Glutamatergic neuron (in vitro differentiated cells): ENCODE measurements at regions not wholly inside any gene's neighbourhood (a gene's known extent, or its start where the extent isn't known, plus 50 kb on each side); places are given as distances from the start of the nearest gene placed in this dataset.
"Not testable (repeated sequence)": the region's sequence is repeated elsewhere in the genome, so short reads cannot be mapped to it uniquely, and the experiment has no call there.

ENCODE experiments used
- DNase-seq: peaks from one replicate; pipeline ENCODE4 v3.0.0; 2022
- H3K27ac Mint-ChIP-seq: one replicate; pipeline ENCODE4 v1.8.0; 2020; ENCODE audit warnings: mild to moderate bottlenecking, mixed read lengths, inconsistent platforms; ENCODE audit not compliant: unreplicated experiment
- H3K27me3 Mint-ChIP-seq: one replicate; pipeline ENCODE4 v1.8.0; 2020; ENCODE audit warnings: mild to moderate bottlenecking, moderate library complexity, mixed read lengths, inconsistent platforms; ENCODE audit not compliant: unreplicated experiment
- H3K36me3 Mint-ChIP-seq: one replicate; pipeline ENCODE4 v1.8.0; 2020; ENCODE audit warnings: mild to moderate bottlenecking, mixed read lengths, inconsistent platforms; ENCODE audit not compliant: unreplicated experiment
- H3K4me1 Mint-ChIP-seq: one replicate; pipeline ENCODE4 v1.8.0; 2020; ENCODE audit warnings: mild to moderate bottlenecking, low read depth, mixed read lengths, inconsistent platforms; ENCODE audit not compliant: unreplicated experiment
- H3K4me3 Mint-ChIP-seq: one replicate; pipeline ENCODE4 v1.8.0; 2020; ENCODE audit warnings: mild to moderate bottlenecking, mixed read lengths, inconsistent platforms; ENCODE audit not compliant: unreplicated experiment
- H3K9me3 Mint-ChIP-seq: one replicate; pipeline ENCODE4 v1.8.0; 2020; ENCODE audit warnings: mild to moderate bottlenecking, moderate library complexity, mixed read lengths, inconsistent platforms; ENCODE audit not compliant: unreplicated experiment
- CTCF ChIP-seq: fragments of 200-600 bp; sonication (generic); IDR thresholded peaks from one replicate; pipeline ENCODE4 v1.5.0; 2021; ENCODE audit not compliant: partially characterized antibody, unreplicated experiment

GRCh38 chr2:126981476-126981875, 82.8 kb downstream of the TEX51 start:
- Mint-ChIP-seq H3K27ac (no peak overlapping the region), H3K9me3 (no peaks in the 10 kb centered on the region), H3K4me1 (peaks cover 6% of the 10 kb centered on the region), H3K27me3 (no peaks in the 10 kb centered on the region), H3K36me3 (no peaks in the 10 kb centered on the region), H3K4me3 (no peak overlapping the region)
- no peak for DNase-seq
- no peak for TF ChIP-seq CTCF

DNA sequence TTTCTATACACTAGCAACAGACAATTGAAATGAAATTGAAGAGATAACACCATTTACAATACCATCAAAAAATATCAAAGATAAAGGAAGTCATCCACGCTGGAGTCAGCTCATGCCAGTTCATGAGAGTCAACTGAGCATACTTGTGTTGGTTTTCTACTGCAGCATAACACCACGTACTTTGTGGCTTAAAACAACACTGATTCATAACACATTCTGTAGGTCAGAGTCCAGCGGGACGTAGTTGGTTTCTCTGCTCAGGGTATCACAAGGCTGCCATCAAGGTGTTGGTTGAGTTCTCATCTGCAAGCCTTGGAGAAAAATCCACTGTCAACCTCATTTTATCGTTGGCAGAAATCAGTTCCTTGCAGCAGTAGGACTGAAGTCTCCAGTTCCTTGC, 84.2 kb downstream of the TEX51 start:
- TF ChIP-seq CTCF: no peak

DNA sequence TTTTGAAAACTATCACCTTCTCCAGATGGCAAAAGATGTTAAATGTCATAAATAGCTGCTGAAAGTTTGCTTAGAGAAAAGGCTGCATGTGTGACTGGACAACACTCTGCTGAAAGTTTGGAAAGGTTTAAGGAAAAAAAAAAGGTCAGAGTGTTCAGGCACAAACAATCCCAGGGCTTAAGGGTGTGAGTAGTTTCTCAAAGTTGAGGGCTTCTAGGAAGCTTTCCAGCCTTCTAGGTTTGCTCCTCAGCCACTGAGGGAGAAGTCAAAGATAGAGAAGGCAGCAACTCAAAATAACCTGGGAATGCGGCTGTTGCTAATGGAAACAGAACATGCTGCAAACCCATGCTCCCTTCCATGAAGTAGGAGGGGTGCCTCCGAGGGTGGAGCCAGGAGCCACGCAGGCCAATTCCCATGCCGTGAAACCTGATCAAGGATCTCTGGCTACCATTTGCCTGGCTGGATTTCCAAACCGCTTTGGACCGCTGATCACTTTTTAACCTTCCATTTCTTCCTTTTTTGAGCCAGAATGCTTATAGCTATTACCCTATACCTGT, 88.0 kb downstream of the TEX51 start:
- H3K27ac Mint-ChIP-seq: no peak overlapping the region
- H3K36me3 Mint-ChIP-seq: peaks cover 8% of the 10 kb centered on the region
- no peaks in the 10 kb centered on the region for H3K4me1 Mint-ChIP-seq
- TF ChIP-seq CTCF: no peak
- peaks cover 4% of the 10 kb centered on the region for H3K27me3 Mint-ChIP-seq
- peaks cover 3% of the 10 kb centered on the region for H3K9me3 Mint-ChIP-seq
- H3K4me3 Mint-ChIP-seq: no peak overlapping the region
- no peak for DNase-seq

More for the DNA sequence above, 84.2 kb downstream of the TEX51 start:
- Mint-ChIP-seq H3K27ac (no peak overlapping the region), H3K27me3 (peaks cover 3% of the 10 kb centered on the region), H3K4me3 (no peak overlapping the region), H3K36me3 (no peaks in the 10 kb centered on the region), H3K4me1 (peaks cover 6% of the 10 kb centered on the region), H3K9me3 (no peaks in the 10 kb centered on the region)
- DNase-seq: no peak

DNA sequence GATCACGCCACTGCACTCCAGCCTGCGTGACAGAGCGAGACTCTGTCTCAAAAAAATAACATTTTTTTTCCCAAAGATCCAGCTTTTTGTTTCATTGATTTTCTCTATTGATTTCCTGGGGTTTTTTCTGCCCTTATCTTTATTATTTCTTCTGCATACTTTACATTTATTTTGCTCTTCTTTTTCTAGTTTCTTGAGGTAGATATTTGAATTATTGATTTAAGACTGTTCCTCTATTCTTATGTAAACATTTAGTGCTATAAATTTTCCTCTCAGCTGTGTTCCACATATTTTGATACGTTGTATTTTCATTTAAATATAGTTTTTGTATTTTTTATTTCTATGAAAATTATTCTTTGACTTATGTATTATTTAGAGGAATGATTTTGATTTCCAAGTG, 89.8 kb downstream of the TEX51 start:
- no peak for TF ChIP-seq CTCF
- Mint-ChIP-seq H3K27me3 (peaks cover 4% of the 10 kb centered on the region), H3K4me3 (no peak overlapping the region), H3K27ac (no peak overlapping the region), H3K36me3 (peaks cover 8% of the 10 kb centered on the region), H3K9me3 (peaks cover 3% of the 10 kb centered on the region), H3K4me1 (no peaks in the 10 kb centered on the region)
- no peak for DNase-seq

GRCh38 chr2:126989064-126989463, 90.4 kb downstream of the TEX51 start:
- not testable (repeated sequence) for H3K27ac Mint-ChIP-seq, H3K36me3 Mint-ChIP-seq, DNase-seq, H3K27me3 Mint-ChIP-seq, H3K9me3 Mint-ChIP-seq, H3K4me3 Mint-ChIP-seq, H3K4me1 Mint-ChIP-seq

DNA sequence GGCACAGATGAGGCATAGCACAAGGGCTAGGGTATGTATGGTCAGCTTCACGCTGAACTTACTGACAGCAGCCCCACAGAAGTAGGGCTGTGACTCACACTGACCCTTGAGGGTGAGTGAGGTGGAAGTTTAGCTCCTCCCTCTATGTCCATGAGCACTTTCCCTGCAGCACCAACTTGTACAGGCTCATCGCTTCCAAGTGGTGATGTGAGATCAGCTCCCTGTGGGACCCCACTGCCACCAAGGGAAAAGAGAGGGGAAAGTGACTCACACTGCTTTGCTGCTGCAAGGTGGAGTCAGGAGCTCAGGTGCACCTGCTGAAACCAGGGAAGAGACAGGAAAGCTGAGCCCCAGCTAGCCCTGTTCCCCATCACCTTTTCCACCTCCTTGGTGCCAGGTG, 91.5 kb downstream of the TEX51 start:
- peaks cover 4% of the 10 kb centered on the region for H3K27me3 Mint-ChIP-seq
- no peaks in the 10 kb centered on the region for H3K4me1 Mint-ChIP-seq
- no peak for DNase-seq
- TF ChIP-seq CTCF: no peak
- peaks cover 8% of the 10 kb centered on the region for H3K36me3 Mint-ChIP-seq
- H3K27ac Mint-ChIP-seq: no peak overlapping the region
- no peak overlapping the region for H3K4me3 Mint-ChIP-seq
- H3K9me3 Mint-ChIP-seq: peaks cover 3% of the 10 kb centered on the region
